ENCODE measurements at regions not wholly inside any gene's neighbourhood (a gene's known extent, or its start where the extent isn't known, plus 50 kb on each side); places are given as distances from the start of the nearest gene placed in this dataset.

- 85 to 92% methylated on average over 5 of the region's 5 CpGs for WGBS, 2 donors
- Histone ChIP-seq H3K4me1 (no peaks in the 10 kb centered on the region), H3K36me3 (no peaks in the 10 kb centered on the region), H3K27ac (no peak overlapping the region), H3K27me3 (no peaks in the 10 kb centered on the region), H3K9me3 (no peaks in the 10 kb centered on the region), H3K4me3 (no peak overlapping the region)
- DNase-seq = no peak
- no peak for TF ChIP-seq POLR2A (IDR thresholded peaks at IDR 0.05)
- no peak for TF ChIP-seq POLR2AphosphoS5 (IDR thresholded peaks at IDR 0.05)
- no peak for TF ChIP-seq EP300 (IDR thresholded peaks at IDR 0.05)
- TF ChIP-seq CTCF (IDR thresholded peaks at IDR 0.05) = no peak
- ATAC-seq (ENCODE audit: low FRiP score in 2 of 2) = no peak
Measured at GRCh38 chr1:157203166-157203565, 65.0 kb upstream of the ETV3 start.

GRCh38 chr1:157202331-157202730, 64.1 kb upstream of the ETV3 start:
- H3K4me1 ChIP-seq = no peaks in the 10 kb centered on the region
- ATAC-seq (ENCODE audit: low FRiP score in 2 of 2) = no peak
- H3K4me3 ChIP-seq = no peak overlapping the region
- TF ChIP-seq POLR2A (IDR thresholded peaks at IDR 0.05) (no peak), EP300 (IDR thresholded peaks at IDR 0.05) (no peak), CTCF (IDR thresholded peaks at IDR 0.05) (no peak), POLR2AphosphoS5 (IDR thresholded peaks at IDR 0.05) (no peak)
- H3K27ac ChIP-seq = peak overlapping the region in 2 of 4 donors; percentile 30 to 56
- H3K9me3 ChIP-seq = no peaks in the 10 kb centered on the region
- WGBS, 2 donors = 55 to 62% methylated on average over 5 of the region's 5 CpGs
- no peak for DNase-seq
- H3K27me3 ChIP-seq = no peaks in the 10 kb centered on the region
- no peaks in the 10 kb centered on the region for H3K36me3 ChIP-seq

- ATAC-seq (ENCODE audit: low FRiP score in 2 of 2) (peak in 1 of 2 donors; percentile 2), DNase-seq (peak in 1 of 2 donors; percentile 79)
- no peaks in the 10 kb centered on the region for H3K36me3 ChIP-seq
- H3K4me1 ChIP-seq = no peaks in the 10 kb centered on the region
- WGBS, 2 donors = 41 to 71% methylated on average over 4 of the region's 4 CpGs
- H3K4me3 ChIP-seq = no peak overlapping the region
- no peaks in the 10 kb centered on the region for H3K27me3 ChIP-seq
- H3K9me3 ChIP-seq = no peaks in the 10 kb centered on the region
- no peak for TF ChIP-seq CTCF (IDR thresholded peaks at IDR 0.05)
- TF ChIP-seq POLR2A (IDR thresholded peaks at IDR 0.05) = peak in 1 of 4 donors; percentile 37
- TF ChIP-seq EP300 (IDR thresholded peaks at IDR 0.05) = peak in 2 of 4 donors; percentile 20 to 84
- peak in 1 of 2 donors; percentile 36 for TF ChIP-seq POLR2AphosphoS5 (IDR thresholded peaks at IDR 0.05)
- H3K27ac ChIP-seq = peak overlapping the region in 3 of 4 donors; percentile 30 to 56 (median 44)
Measured at GRCh38 chr1:157201767-157202166, 63.6 kb upstream of the ETV3 start.

- no peaks in the 10 kb centered on the region for H3K36me3 ChIP-seq
- peaks cover 0 to 6% (median 1%) of the 10 kb centered on the region in 4 donors for H3K27me3 ChIP-seq
- peak overlapping the region in 2 of 4 donors; percentile 40 to 56 for H3K27ac ChIP-seq
- 70 to 74% methylated on average over 8 of the region's 8 CpGs for WGBS, 2 donors
- no peak overlapping the region for H3K4me3 ChIP-seq
- TF ChIP-seq POLR2AphosphoS5 (IDR thresholded peaks at IDR 0.05) = no peak
- no peak for TF ChIP-seq EP300 (IDR thresholded peaks at IDR 0.05)
- TF ChIP-seq POLR2A (IDR thresholded peaks at IDR 0.05) = no peak
- TF ChIP-seq CTCF (IDR thresholded peaks at IDR 0.05) = no peak
- ATAC-seq (ENCODE audit: low FRiP score in 2 of 2) = no peak
- H3K9me3 ChIP-seq = no peaks in the 10 kb centered on the region
- H3K4me1 ChIP-seq = no peaks in the 10 kb centered on the region
- DNase-seq = no peak
Measured at GRCh38 chr1:157200451-157200850, 62.3 kb upstream of the ETV3 start.

- peak overlapping the region in 3 of 4 donors; percentile 63 to 80 (median 71) for H3K27ac ChIP-seq
- H3K27me3 ChIP-seq = peaks cover 0 to 16% (median 6%) of the 10 kb centered on the region in 4 donors
- ATAC-seq (ENCODE audit: low FRiP score in 2 of 2) (no peak), DNase-seq (peak in 1 of 2 donors; percentile 24)
- WGBS, 2 donors = 69% methylated on average over 3 of the region's 3 CpGs; no CpG with 5 or more reads in 1 of the 2 donors
- TF ChIP-seq POLR2A (IDR thresholded peaks at IDR 0.05) = no peak
- no peak for TF ChIP-seq EP300 (IDR thresholded peaks at IDR 0.05)
- no peak for TF ChIP-seq POLR2AphosphoS5 (IDR thresholded peaks at IDR 0.05)
- no peak for TF ChIP-seq CTCF (IDR thresholded peaks at IDR 0.05)
- no peaks in the 10 kb centered on the region for H3K4me1 ChIP-seq
- H3K4me3 ChIP-seq = no peak overlapping the region
- no peaks in the 10 kb centered on the region for H3K9me3 ChIP-seq
- H3K36me3 ChIP-seq = no peaks in the 10 kb centered on the region
Measured at GRCh38 chr1:157199421-157199755, 61.2 kb upstream of the ETV3 start.

Data from upper lobe of left lung (tissue), 6 donors.